KMS-11 (cell line): ENCODE measurements at regions not wholly inside any gene's neighbourhood (a gene's known extent, or its start where the extent isn't known, plus 50 kb on each side); places are given as distances from the start of the nearest gene placed in this dataset.

ENCODE experiments used
- H2AFZ ChIP-seq: fragments of 200-600 bp; sonication (generic); 2 replicates; pipeline ENCODE4 v1.6.1; 2016; ENCODE audit warnings: antibody characterized with exemption, mixed run types, low read depth
- H3K27ac ChIP-seq: fragments of 200-600 bp; sonication (generic); 2 replicates; pipeline ENCODE4 v1.6.1; 2016; ENCODE audit warnings: mild to moderate bottlenecking, mixed run types
- H3K27me3 ChIP-seq: fragments of 200-600 bp; sonication (generic); 2 replicates; pipeline ENCODE4 v1.6.1; 2017; ENCODE audit warnings: mild to moderate bottlenecking, low read depth, mixed run types, moderate library complexity; ENCODE audit not compliant: insufficient read depth
- H3K36me3 ChIP-seq: fragments of 200-600 bp; sonication (generic); 2 replicates; pipeline ENCODE4 v1.6.1; 2017; ENCODE audit warnings: mild to moderate bottlenecking, mixed run types; ENCODE audit not compliant: insufficient read depth
- H3K4me1 ChIP-seq: fragments of 200-600 bp; sonication (generic); 2 replicates; pipeline ENCODE4 v1.6.1; 2016; ENCODE audit warnings: mild to moderate bottlenecking, low read depth, mixed run types; ENCODE audit not compliant: poor library complexity, severe bottlenecking
- H3K4me2 ChIP-seq: fragments of 200-600 bp; sonication (generic); 2 replicates; pipeline ENCODE4 v1.7.0; 2016; ENCODE audit warnings: mild to moderate bottlenecking, mixed run types
- H3K4me3 ChIP-seq: fragments of 200-600 bp; sonication (generic); IDR thresholded peaks from 2 replicates; pipeline ENCODE4 v1.6.1; 2017; ENCODE audit warnings: low read depth, low read length, mixed read lengths; ENCODE audit not compliant: insufficient read depth
- H3K79me2 ChIP-seq: fragments of 200-600 bp; sonication (generic); 2 replicates; pipeline ENCODE4 v1.6.1; 2016; ENCODE audit warnings: low read depth, mixed run types; ENCODE audit not compliant: insufficient read depth
- H3K9ac ChIP-seq: fragments of 200-600 bp; sonication (generic); 2 replicates; pipeline ENCODE4 v1.6.1; 2016; ENCODE audit warnings: mild to moderate bottlenecking, mixed run types
- H4K20me1 ChIP-seq: fragments of 200-600 bp; sonication (generic); 2 replicates; pipeline ENCODE4 v1.6.1; 2016; ENCODE audit warnings: mild to moderate bottlenecking, mixed run types; ENCODE audit not compliant: insufficient read depth
- TF ChIP-seq, protein P1 (sequence below): fragments of 200-600 bp; sonication (generic); conservative IDR thresholded peaks from 2 replicates; pipeline ENCODE4 v1.6.1; 2017; ENCODE audit warnings: low read depth, mild to moderate bottlenecking, antibody characterized with exemption, low read length, moderate library complexity, mixed read lengths

DNA sequence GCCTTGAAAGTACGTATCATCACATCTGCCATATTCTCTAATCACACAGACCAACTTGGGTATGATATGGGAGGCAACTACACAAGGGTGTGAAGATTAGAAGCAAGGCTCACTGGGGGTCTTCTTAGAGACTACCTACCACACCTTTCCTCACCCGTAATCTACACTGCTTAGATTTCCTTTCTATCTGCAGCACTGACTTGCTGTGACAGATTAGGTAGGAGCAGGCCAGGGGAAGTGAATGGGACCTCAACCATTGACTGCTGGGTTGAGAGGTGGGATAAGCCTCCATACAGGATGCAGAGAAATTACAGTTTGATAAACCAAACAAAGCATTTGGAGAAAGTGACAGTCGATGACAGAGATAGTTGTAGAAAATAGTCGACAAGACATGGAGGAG is 119.0 kb upstream of the SERPINE2 start:
- Histone ChIP-seq H3K79me2 (no peaks in the 10 kb centered on the region), H3K9ac (no peak overlapping the region), H3K27ac (no peak overlapping the region), H3K4me3 (no peak overlapping the region), H4K20me1 (no peaks in the 10 kb centered on the region), H3K36me3 (no peaks in the 10 kb centered on the region), H3K4me2 (no peak overlapping the region), H2AFZ (no peak overlapping the region), H3K27me3 (no peaks in the 10 kb centered on the region), H3K4me1 (peaks cover 4% of the 10 kb centered on the region)
- TF ChIP-seq, protein P1, sequence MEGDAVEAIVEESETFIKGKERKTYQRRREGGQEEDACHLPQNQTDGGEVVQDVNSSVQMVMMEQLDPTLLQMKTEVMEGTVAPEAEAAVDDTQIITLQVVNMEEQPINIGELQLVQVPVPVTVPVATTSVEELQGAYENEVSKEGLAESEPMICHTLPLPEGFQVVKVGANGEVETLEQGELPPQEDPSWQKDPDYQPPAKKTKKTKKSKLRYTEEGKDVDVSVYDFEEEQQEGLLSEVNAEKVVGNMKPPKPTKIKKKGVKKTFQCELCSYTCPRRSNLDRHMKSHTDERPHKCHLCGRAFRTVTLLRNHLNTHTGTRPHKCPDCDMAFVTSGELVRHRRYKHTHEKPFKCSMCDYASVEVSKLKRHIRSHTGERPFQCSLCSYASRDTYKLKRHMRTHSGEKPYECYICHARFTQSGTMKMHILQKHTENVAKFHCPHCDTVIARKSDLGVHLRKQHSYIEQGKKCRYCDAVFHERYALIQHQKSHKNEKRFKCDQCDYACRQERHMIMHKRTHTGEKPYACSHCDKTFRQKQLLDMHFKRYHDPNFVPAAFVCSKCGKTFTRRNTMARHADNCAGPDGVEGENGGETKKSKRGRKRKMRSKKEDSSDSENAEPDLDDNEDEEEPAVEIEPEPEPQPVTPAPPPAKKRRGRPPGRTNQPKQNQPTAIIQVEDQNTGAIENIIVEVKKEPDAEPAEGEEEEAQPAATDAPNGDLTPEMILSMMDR: no peak

DNA sequence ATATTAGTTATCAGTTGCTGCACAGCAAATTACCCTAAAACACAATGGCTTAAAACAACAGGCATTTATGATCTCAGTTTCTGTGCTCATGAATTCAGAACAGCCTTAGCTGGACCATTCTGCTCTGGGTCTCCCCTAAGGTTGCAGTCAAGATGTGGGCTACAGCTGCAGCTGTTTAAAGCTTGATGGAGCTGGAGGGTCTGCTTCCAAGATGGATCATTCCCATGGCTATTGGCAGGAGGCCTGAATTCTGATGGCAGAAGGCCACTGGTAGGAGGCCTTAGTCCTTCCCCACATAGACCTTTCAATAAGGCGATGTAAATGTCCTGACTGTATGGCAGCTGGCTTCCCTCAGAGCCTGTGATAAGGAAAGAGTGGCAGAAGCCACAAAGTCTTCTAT is 118.6 kb upstream of the SERPINE2 start:
- H3K79me2 ChIP-seq: no peaks in the 10 kb centered on the region
- H3K4me1 ChIP-seq: peaks cover 2% of the 10 kb centered on the region
- H3K4me2 ChIP-seq: no peak overlapping the region

DNA sequence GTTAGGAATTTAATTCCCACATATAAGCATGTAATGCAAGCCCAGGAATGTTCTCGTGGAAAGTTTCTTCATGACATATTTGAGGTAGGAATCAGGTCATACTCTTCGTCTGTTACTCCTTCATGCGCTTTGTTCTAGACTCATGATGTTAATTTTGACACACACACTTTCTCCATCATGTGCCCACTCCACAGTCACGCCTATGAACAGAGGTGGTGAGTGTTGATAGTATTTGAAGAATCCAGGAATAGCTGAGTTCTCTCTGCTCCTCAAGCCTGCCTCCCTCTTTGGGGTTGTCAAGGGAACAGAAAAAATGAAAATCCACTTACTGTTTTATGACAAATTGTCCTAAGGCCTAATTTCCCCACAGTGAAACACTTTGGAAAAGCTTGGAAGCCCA is 117.3 kb upstream of the SERPINE2 start:
- H3K79me2 ChIP-seq: no peaks in the 10 kb centered on the region
- H3K4me2 ChIP-seq: no peak overlapping the region
- H2AFZ ChIP-seq: no peak overlapping the region
- H4K20me1 ChIP-seq: no peaks in the 10 kb centered on the region
- H3K27ac ChIP-seq: no peak overlapping the region
- no peaks in the 10 kb centered on the region for H3K4me1 ChIP-seq
- H3K4me3 ChIP-seq: no peak overlapping the region
- TF ChIP-seq, protein P1: no peak
- no peaks in the 10 kb centered on the region for H3K27me3 ChIP-seq
- no peaks in the 10 kb centered on the region for H3K36me3 ChIP-seq
- no peak overlapping the region for H3K9ac ChIP-seq

More for the DNA sequence above, 118.6 kb upstream of the SERPINE2 start:
- TF ChIP-seq, protein P1: no peak
- Histone ChIP-seq H4K20me1 (no peaks in the 10 kb centered on the region), H3K4me3 (no peak overlapping the region), H3K36me3 (no peaks in the 10 kb centered on the region), H3K27ac (no peak overlapping the region), H3K9ac (no peak overlapping the region), H2AFZ (no peak overlapping the region), H3K27me3 (no peaks in the 10 kb centered on the region)

DNA sequence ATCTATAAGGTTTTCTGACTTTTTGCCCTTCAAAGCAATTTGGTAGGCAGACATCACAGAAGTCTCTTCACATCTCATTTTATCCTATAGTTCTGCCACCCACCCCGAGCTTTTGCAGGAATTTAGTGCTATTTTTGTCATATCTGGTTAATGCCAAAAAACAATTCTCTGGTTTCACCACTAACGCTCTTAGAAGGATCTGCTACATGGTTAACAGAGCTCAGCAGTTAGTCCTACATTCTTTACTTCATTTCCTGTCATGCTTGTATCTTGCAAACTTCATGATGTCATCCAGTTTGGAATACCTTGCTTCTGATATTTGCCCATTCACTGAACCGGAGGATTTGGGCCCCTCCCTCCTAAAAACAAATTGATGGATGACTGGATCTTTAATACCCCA is 116.8 kb upstream of the SERPINE2 start:
- no peak overlapping the region for H2AFZ ChIP-seq
- H3K36me3 ChIP-seq: no peaks in the 10 kb centered on the region
- no peaks in the 10 kb centered on the region for H3K79me2 ChIP-seq
- no peak overlapping the region for H3K4me2 ChIP-seq
- no peak overlapping the region for H3K27ac ChIP-seq
- no peak overlapping the region for H3K9ac ChIP-seq
- no peaks in the 10 kb centered on the region for H4K20me1 ChIP-seq
- H3K4me3 ChIP-seq: no peak overlapping the region
- H3K4me1 ChIP-seq: no peaks in the 10 kb centered on the region
- TF ChIP-seq, protein P1: no peak
- H3K27me3 ChIP-seq: no peaks in the 10 kb centered on the region
